HepG2 (cell line): ENCODE measurements at regions not wholly inside any gene's neighbourhood (a gene's known extent, or its start where the extent isn't known, plus 50 kb on each side); places are given as distances from the start of the nearest gene placed in this dataset.

ENCODE experiments used
- ATAC-seq: fragments of 200-7000 bp; cut with Tn5 transposase; 3 replicates; pipeline ENCODE4 v1.9.1; 2020; ENCODE audit warnings: mild to moderate bottlenecking, moderate library complexity
- BruUV-seq: library from RNA; stranded (reverse); fragments of 400-500 nt; replicated peaks from 2 replicates; lab custom pipeline; 2021; lab: Mats Ljungman, UMichigan
- CTCF ChIA-PET: fragments of 300-600 bp; formaldehyde crosslinking; extraction: SDS; loops from one replicate; lab custom pipeline; 2021; ENCODE audit warnings: low total read pairs, inconsistent platforms, low intra/inter-chr PET ratio; lab: Yijun Ruan, JAX
- POLR2A ChIA-PET: fragments of 350-600 bp; sonication (Branson Sonifier 250); formaldehyde crosslinking; loops from one replicate; lab custom pipeline; 2020; ENCODE audit warnings: antibody characterized with exemption, inconsistent platforms; lab: Yijun Ruan, JAX
- DNase-seq: peaks from one replicate; pipeline ENCODE4 v3.0.0-alpha.2; 2015; ENCODE audit warnings: low spot score
- FAIRE-seq: peaks from 3 replicates; lab custom pipeline; 2011; peaks lifted over from hg19 to GRCh38; lab: Jason Lieb, UNC
- H2AFZ ChIP-seq: one replicate; pipeline ENCODE4 v1.6.1; 2011; ENCODE audit warnings: low read length, inconsistent platforms
- H3K27ac ChIP-seq: fragments of 300-600 bp; 3 replicates; pipeline ENCODE4 v1.8.0; 2011; ENCODE audit warnings: mixed run types, mild to moderate bottlenecking, mixed read lengths, low read length, inconsistent platforms; ENCODE audit not compliant: insufficient read depth; ENCODE audit errors: extremely low read length
- H3K27me3 ChIP-seq, 2 experiments: fragments of 200-600 bp in 1 of 2; 2 replicates in 1 of 2; 3 replicates in 1 of 2; pipeline versions ENCODE4 v1.6.0 to v1.8.0; 2011; ENCODE audit warnings: low read length in 2 of 2, mild to moderate bottlenecking in 2 of 2, moderate library complexity in 2 of 2, inconsistent platforms in 1 of 2; ENCODE audit not compliant: insufficient read depth in 2 of 2, control insufficient read depth in 1 of 2
- H3K36me3 ChIP-seq, 2 experiments: fragments of 200-600 bp in 1 of 2; replicated peaks in 1 of 2; 2 replicates in 1 of 2; 3 replicates in 1 of 2; pipeline versions ENCODE4 v1.5.1 to v1.8.0; 2011; ENCODE audit warnings: low read length in 2 of 2, inconsistent platforms in 1 of 2; ENCODE audit not compliant: insufficient read depth in 2 of 2, control insufficient read depth in 1 of 2
- H3K4me1 ChIP-seq: 2 replicates; pipeline ENCODE4 v1.5.1; 2012; ENCODE audit warnings: low read length, inconsistent platforms; ENCODE audit not compliant: insufficient read depth
- H3K4me2 ChIP-seq: 2 replicates; pipeline ENCODE4 v1.6.0; 2011; ENCODE audit warnings: low read depth, low read length, inconsistent platforms
- H3K4me3 ChIP-seq, 3 experiments: fragments of 200-600 bp in 1 of 3; sonication (generic), shearing (Covaris generic) in 1 of 3; replicated peaks in 1 of 3; 2 replicates each; pipeline ENCODE4 v1.5.1; 2011 to 2016; ENCODE audit warnings: low read length in 3 of 3, inconsistent platforms in 2 of 3, low read depth in 2 of 3, mild to moderate bottlenecking in 2 of 3, control low read depth in 1 of 3, mixed read lengths in 1 of 3; ENCODE audit not compliant: insufficient read depth in 1 of 3
- H3K79me2 ChIP-seq: one replicate; pipeline ENCODE4 v1.6.1; 2011; ENCODE audit warnings: low read length, inconsistent platforms; ENCODE audit not compliant: insufficient read depth
- H3K9ac ChIP-seq: 2 replicates; pipeline ENCODE4 v1.6.0; 2011; ENCODE audit warnings: mild to moderate bottlenecking, low read depth, low read length, inconsistent platforms; ENCODE audit not compliant: insufficient read depth
- H3K9me3 ChIP-seq: 2 replicates; pipeline ENCODE4 v1.5.1; 2012; ENCODE audit warnings: mild to moderate bottlenecking, low read length
- H4K20me1 ChIP-seq: 2 replicates; pipeline ENCODE4 v1.6.0; 2011; ENCODE audit warnings: inconsistent platforms, mild to moderate bottlenecking, low read length, moderate library complexity; ENCODE audit not compliant: insufficient read depth
- BCL3 ChIP-seq: sonication (generic); formaldehyde crosslinking; IDR thresholded peaks from 2 replicates; pipeline ENCODE4 v1.5.1; 2020; ENCODE audit warnings: mild to moderate bottlenecking, missing genetic modification reagents, moderate library complexity
- CEBPB ChIP-seq: IDR thresholded peaks from 2 replicates; pipeline ENCODE4 v1.6.1; 2011; ENCODE audit warnings: low read depth, low read length, improper control_type of control experiment, borderline replicate concordance
- CREB3 ChIP-seq: sonication (generic); formaldehyde crosslinking; IDR thresholded peaks from 2 replicates; pipeline ENCODE4 v1.5.0; 2020; ENCODE audit warnings: missing genetic modification reagents
- SALL1 ChIP-seq: sonication (generic); formaldehyde crosslinking; IDR thresholded peaks from 2 replicates; pipeline ENCODE4 v1.8.0; 2022; ENCODE audit warnings: mild to moderate bottlenecking, missing genetic modification reagents
- SATB2 ChIP-seq: sonication (generic); formaldehyde crosslinking; IDR thresholded peaks from 2 replicates; pipeline ENCODE4 v1.5.0; 2020; ENCODE audit warnings: missing genetic modification reagents
- SKI ChIP-seq: fragments of 450-650 bp; IDR thresholded peaks from one replicate; pipeline ENCODE4 v1.6.1; 2018; ENCODE audit warnings: mild to moderate bottlenecking; ENCODE audit not compliant: partially characterized antibody
- TAF1 ChIP-seq: sonication (generic); formaldehyde crosslinking; IDR thresholded peaks from 2 replicates; pipeline ENCODE4 v1.4.0; 2020; ENCODE audit warnings: missing genetic modification reagents
- in situ Hi-C: cut with HindIII; loops from 2 replicates; pipeline ENCODE4 v1.10.0; 2017; ENCODE audit warnings: low pct_unique_long_range_greater_than_20kb; ENCODE audit not compliant: extremely low pct_ligation_motif_present
- intact Hi-C: fragments of 100-400 bp; cut with micrococcal nuclease; formaldehyde crosslinking; loops from one replicate; pipeline ENCODE4 v1.10.0; 2022; ENCODE audit not compliant: unreplicated experiment

GRCh38 chr12:114918535-114919233, 234.7 kb upstream of the TBX3 start (continued):
- TF ChIP-seq SKI (peak; percentile 88), TAF1 (CRISPR knock-in tag) (no peak), SALL1 (0 out of 2 replicates have a peak, but pooled peaks have one; percentile 36), SATB2 (CRISPR knock-in tag) (no peak), BCL3 (CRISPR knock-in tag) (no peak)

GRCh38 chr12:114917953-114918352, 234.0 kb upstream of the TBX3 start:
- in situ Hi-C loops (no loop called here), intact Hi-C loops (loop anchor here (5.0 kb wide), 1 partner anchor 121 kb away; no protein-coding TSS in a partner anchor)
- no peak for DNase-seq
- BruUV-seq = no TSS peak
- H3K79me2 ChIP-seq = no peaks in the 10 kb centered on the region
- FAIRE-seq = no peak
- peaks cover 5% of the 10 kb centered on the region for H3K9me3 ChIP-seq
- ChIA-PET CTCF (interaction anchor here (1.6 kb wide), 1 partner anchor 480 kb away, joined by 5 read pairs; no protein-coding TSS in a partner anchor), POLR2A (interaction anchor here (3.1 kb wide), 1 partner anchor 234 kb away, joined by 15 read pairs; the partner anchor contains the start of gene TBX3)
- H4K20me1 ChIP-seq = no peaks in the 10 kb centered on the region
- H3K9ac ChIP-seq = no peak overlapping the region
- ATAC-seq = no peak
- H3K4me2 ChIP-seq = no peak overlapping the region
- H3K4me3 ChIP-seq = no peak overlapping the region
- H3K36me3 ChIP-seq = no peaks in the 10 kb centered on the region
- H3K27ac ChIP-seq = no peak overlapping the region
- no peak overlapping the region for H2AFZ ChIP-seq
- H3K4me1 ChIP-seq = peaks cover 28% of the 10 kb centered on the region
- no peaks in the 10 kb centered on the region for H3K27me3 ChIP-seq
- TF ChIP-seq CEBPB (peak; percentile 68; the same call in 1 of the 2 replicates), CREB3 (CRISPR knock-in tag) (no peak)
